ENCODE measurements at regions not wholly inside any gene's neighbourhood (a gene's known extent, or its start where the extent isn't known, plus 50 kb on each side); places are given as distances from the start of the nearest gene placed in this dataset.
"Not testable (repeated sequence)": the region's sequence is repeated elsewhere in the genome, so short reads cannot be mapped to it uniquely, and the experiment has no call there.

- Histone ChIP-seq H3K4me1 (ENCODE audit: control insufficient read depth, insufficient read depth, low read length) (no peaks in the 10 kb centered on the region), H3K36me3 (ENCODE audit: control insufficient read depth, insufficient read depth, low read length) (no peaks in the 10 kb centered on the region), H3K27ac (ENCODE audit: low read depth, low read length) (no peak overlapping the region), H3K27me3 (ENCODE audit: control insufficient read depth, insufficient read depth, low read length, poor library complexity, severe bottlenecking) (no peaks in the 10 kb centered on the region), H3K9me3 (ENCODE audit: control insufficient read depth, low read length) (no peaks in the 10 kb centered on the region), H3K4me3 (ENCODE audit: low read length) (no peak overlapping the region), H3K9ac (ENCODE audit: extremely low read depth, low read length, poor library complexity, severe bottlenecking) (no peak overlapping the region)
- Mint-ChIP-seq H3K36me3 (ENCODE audit: low read depth) (no peaks in the 10 kb centered on the region), H3K27ac (no peak overlapping the region), H3K4me1 (peaks cover 3% of the 10 kb centered on the region), H3K4me3 (no peak overlapping the region), H3K27me3 (ENCODE audit: insufficient read depth) (no peaks in the 10 kb centered on the region), H3K9me3 (no peaks in the 10 kb centered on the region)
- 93 to 97% methylated on average over 4 of the region's 4 CpGs for WGBS, 2 experiments (ENCODE audit: insufficient coverage in 1 of 2, insufficient read length in 1 of 2)
- TF ChIP-seq CTCF (conservative IDR thresholded peaks at IDR 0.05), result no peak
- DNase-seq, result no peak
Measured at GRCh38 chr5:104564530-104564929, 1001.9 kb upstream of the NUDT12 start.

- H3K9me3 Mint-ChIP-seq, result peaks cover 19% of the 10 kb centered on the region
Measured at GRCh38 chr5:104556957-104557356, 994.4 kb upstream of the NUDT12 start.

GRCh38 chr5:104551628-104552027 lies 989.0 kb upstream of the NUDT12 start:
- no peaks in the 10 kb centered on the region for H3K4me1 ChIP-seq (ENCODE audit: control insufficient read depth, insufficient read depth, low read length)
- Mint-ChIP-seq H3K4me3 (no peak overlapping the region), H3K27ac (no peak overlapping the region), H3K4me1 (no peaks in the 10 kb centered on the region), H3K9me3 (peaks cover 21% of the 10 kb centered on the region), H3K27me3 (ENCODE audit: insufficient read depth) (no peaks in the 10 kb centered on the region), H3K36me3 (ENCODE audit: low read depth) (peaks cover under 1% of the 10 kb centered on the region)
- 55 to 91% methylated on average over 1 to 3 of the region's 3 CpGs for WGBS, 2 experiments (ENCODE audit: insufficient coverage in 1 of 2, insufficient read length in 1 of 2)
- no peak overlapping the region for H3K27ac ChIP-seq (ENCODE audit: low read depth, low read length)
- no peak for DNase-seq
- no peak overlapping the region for H3K4me3 ChIP-seq (ENCODE audit: low read length)
- no peak for TF ChIP-seq CTCF (conservative IDR thresholded peaks at IDR 0.05)
- no peak overlapping the region for H3K9ac ChIP-seq (ENCODE audit: extremely low read depth, low read length, poor library complexity, severe bottlenecking)
- no peaks in the 10 kb centered on the region for H3K36me3 ChIP-seq (ENCODE audit: control insufficient read depth, insufficient read depth, low read length)
- no peaks in the 10 kb centered on the region for H3K27me3 ChIP-seq (ENCODE audit: control insufficient read depth, insufficient read depth, low read length, poor library complexity, severe bottlenecking)
- peaks cover 15% of the 10 kb centered on the region for H3K9me3 ChIP-seq (ENCODE audit: control insufficient read depth, low read length)

More at GRCh38 chr5:104556957-104557356, 994.4 kb upstream of the NUDT12 start:
- Histone ChIP-seq H3K4me3 (ENCODE audit: low read length) (no peak overlapping the region), H3K27ac (ENCODE audit: low read depth, low read length) (no peak overlapping the region), H3K4me1 (ENCODE audit: control insufficient read depth, insufficient read depth, low read length) (no peaks in the 10 kb centered on the region), H3K9me3 (ENCODE audit: control insufficient read depth, low read length) (peaks cover 20% of the 10 kb centered on the region), H3K36me3 (ENCODE audit: control insufficient read depth, insufficient read depth, low read length) (no peaks in the 10 kb centered on the region), H3K27me3 (ENCODE audit: control insufficient read depth, insufficient read depth, low read length, poor library complexity, severe bottlenecking) (no peaks in the 10 kb centered on the region), H3K9ac (ENCODE audit: extremely low read depth, low read length, poor library complexity, severe bottlenecking) (no peak overlapping the region)
- DNase-seq, result no peak
- 91 to 93% methylated on average over 3 of the region's 3 CpGs for WGBS, 2 experiments (ENCODE audit: insufficient coverage in 1 of 2, insufficient read length in 1 of 2)
- Mint-ChIP-seq H3K27me3 (ENCODE audit: insufficient read depth) (no peaks in the 10 kb centered on the region), H3K36me3 (ENCODE audit: low read depth) (no peaks in the 10 kb centered on the region), H3K4me1 (no peaks in the 10 kb centered on the region), H3K4me3 (no peak overlapping the region), H3K27ac (no peak overlapping the region)
- no peak for TF ChIP-seq CTCF (conservative IDR thresholded peaks at IDR 0.05)

GRCh38 chr5:104546871-104547270 lies 984.3 kb upstream of the NUDT12 start:
- not testable (repeated sequence) for H3K4me3 ChIP-seq (ENCODE audit: low read length); H3K27ac ChIP-seq (ENCODE audit: low read depth, low read length); H3K4me3 Mint-ChIP-seq; H3K36me3 Mint-ChIP-seq (ENCODE audit: low read depth); H3K27ac Mint-ChIP-seq; H3K9ac ChIP-seq (ENCODE audit: extremely low read depth, low read length, poor library complexity, severe bottlenecking); H3K27me3 ChIP-seq (ENCODE audit: control insufficient read depth, insufficient read depth, low read length, poor library complexity, severe bottlenecking); H3K4me1 ChIP-seq (ENCODE audit: control insufficient read depth, insufficient read depth, low read length); DNase-seq; H3K27me3 Mint-ChIP-seq (ENCODE audit: insufficient read depth); H3K4me1 Mint-ChIP-seq; H3K36me3 ChIP-seq (ENCODE audit: control insufficient read depth, insufficient read depth, low read length)
- WGBS, 2 experiments (ENCODE audit: insufficient coverage in 1 of 2, insufficient read length in 1 of 2), result 86 to 93% methylated on average over 4 to 6 of the region's 6 CpGs
- peaks cover 14% of the 10 kb centered on the region for H3K9me3 ChIP-seq (ENCODE audit: control insufficient read depth, low read length)
- H3K9me3 Mint-ChIP-seq, result peaks cover 19% of the 10 kb centered on the region

Measured in endodermal cell (in vitro differentiated cells).